Stomach (tissue), 4 donors: ENCODE measurements at regions not wholly inside any gene's neighbourhood (a gene's known extent, or its start where the extent isn't known, plus 50 kb on each side); places are given as distances from the start of the nearest gene placed in this dataset.

ENCODE experiments used
- POLR2A ChIP-seq, 4 donors: fragments of 450-650 bp; IDR thresholded peaks; one replicate each; pipeline ENCODE4 v1.6.1; 2016; ENCODE audit warnings: antibody characterized with exemption in 4 of 4, control low read depth in 2 of 4, mild to moderate bottlenecking in 1 of 4, moderate library complexity in 1 of 4
- POLR2AphosphoS5 ChIP-seq, 3 donors: sonication (generic); formaldehyde crosslinking; IDR thresholded peaks; one replicate each; pipeline ENCODE4 v1.6.1; 2016; ENCODE audit warnings: antibody characterized with exemption in 3 of 3
- TF ChIP-seq, protein P1 (sequence below), 7 experiments: fragments of 450-650 bp in 4 of 7; fragments of 200-600 bp in 3 of 7; sonication (generic) in 3 of 7; IDR thresholded peaks; one replicate each; pipeline ENCODE4 v1.5.1; 2016 to 2019; ENCODE audit warnings: antibody characterized with exemption in 7 of 7, control low read depth in 2 of 7, mild to moderate bottlenecking in 1 of 7

DNA sequence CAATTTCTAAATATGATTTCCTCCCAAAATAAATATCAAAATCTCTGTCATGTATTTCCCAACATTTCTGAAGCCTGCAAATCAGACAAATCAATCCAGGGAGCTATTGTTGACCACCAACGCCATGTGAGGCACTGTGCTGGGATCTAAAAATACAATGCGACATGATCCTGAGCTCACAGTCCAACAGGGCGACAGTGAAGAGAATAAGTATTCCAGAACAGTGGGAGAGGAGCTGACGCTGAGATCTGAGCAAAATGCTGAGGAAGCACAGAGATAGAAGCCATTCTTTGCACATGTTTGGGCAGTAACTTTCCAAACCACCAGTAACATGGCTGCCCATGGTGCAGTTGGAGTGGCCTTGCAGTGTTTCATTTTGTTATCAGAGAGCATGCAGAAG lies 412.5 kb downstream of the LRATD1 start:
- TF ChIP-seq POLR2AphosphoS5 (IDR thresholded peaks at IDR 0.05): no peak
- TF ChIP-seq POLR2A (IDR thresholded peaks at IDR 0.05): no peak
- TF ChIP-seq, protein P1, sequence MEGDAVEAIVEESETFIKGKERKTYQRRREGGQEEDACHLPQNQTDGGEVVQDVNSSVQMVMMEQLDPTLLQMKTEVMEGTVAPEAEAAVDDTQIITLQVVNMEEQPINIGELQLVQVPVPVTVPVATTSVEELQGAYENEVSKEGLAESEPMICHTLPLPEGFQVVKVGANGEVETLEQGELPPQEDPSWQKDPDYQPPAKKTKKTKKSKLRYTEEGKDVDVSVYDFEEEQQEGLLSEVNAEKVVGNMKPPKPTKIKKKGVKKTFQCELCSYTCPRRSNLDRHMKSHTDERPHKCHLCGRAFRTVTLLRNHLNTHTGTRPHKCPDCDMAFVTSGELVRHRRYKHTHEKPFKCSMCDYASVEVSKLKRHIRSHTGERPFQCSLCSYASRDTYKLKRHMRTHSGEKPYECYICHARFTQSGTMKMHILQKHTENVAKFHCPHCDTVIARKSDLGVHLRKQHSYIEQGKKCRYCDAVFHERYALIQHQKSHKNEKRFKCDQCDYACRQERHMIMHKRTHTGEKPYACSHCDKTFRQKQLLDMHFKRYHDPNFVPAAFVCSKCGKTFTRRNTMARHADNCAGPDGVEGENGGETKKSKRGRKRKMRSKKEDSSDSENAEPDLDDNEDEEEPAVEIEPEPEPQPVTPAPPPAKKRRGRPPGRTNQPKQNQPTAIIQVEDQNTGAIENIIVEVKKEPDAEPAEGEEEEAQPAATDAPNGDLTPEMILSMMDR (IDR thresholded peaks at IDR 0.05): no peak
